GM23338 (cell line): ENCODE measurements at regions not wholly inside any gene's neighbourhood (a gene's known extent, or its start where the extent isn't known, plus 50 kb on each side); places are given as distances from the start of the nearest gene placed in this dataset.

Experiments
- ATAC-seq: fragments of 200-7000 bp; cut with Tn5 transposase; 3 replicates; pipeline ENCODE4 v1.9.1; 2020
- DNase-seq: peaks from one replicate; pipeline ENCODE4 v3.0.0-alpha.2; 2015; ENCODE audit warnings: low spot score
- H2AFZ ChIP-seq: fragments of 200-600 bp; sonication (generic); 2 replicates; pipeline ENCODE4 v1.8.0; 2016; ENCODE audit warnings: antibody characterized with exemption, mild to moderate bottlenecking, moderate library complexity
- H3F3A ChIP-seq: fragments of 200-600 bp; sonication (generic); replicated peaks from 2 replicates; pipeline ENCODE4 v1.8.0; 2017; ENCODE audit warnings: antibody characterized with exemption, mixed run types, low read depth
- H3K27ac ChIP-seq: fragments of 200-600 bp; sonication (generic); 2 replicates; pipeline ENCODE4 v1.6.1; 2016; ENCODE audit warnings: low read depth
- H3K27me3 ChIP-seq: fragments of 200-600 bp; sonication (generic); 2 replicates; pipeline ENCODE4 v1.8.0; 2016; ENCODE audit warnings: mild to moderate bottlenecking, mixed run types, moderate library complexity; ENCODE audit not compliant: insufficient read depth
- H3K36me3 ChIP-seq: fragments of 200-600 bp; sonication (generic); 2 replicates; pipeline ENCODE4 v1.8.0; 2016; ENCODE audit warnings: mild to moderate bottlenecking; ENCODE audit not compliant: insufficient read depth
- H3K4me1 ChIP-seq: fragments of 200-600 bp; sonication (generic); 2 replicates; pipeline ENCODE4 v1.8.0; 2016; ENCODE audit warnings: mild to moderate bottlenecking, moderate library complexity; ENCODE audit not compliant: insufficient read depth
- H3K4me2 ChIP-seq: fragments of 200-600 bp; sonication (generic); 2 replicates; pipeline ENCODE4 v1.7.1; 2017; ENCODE audit warnings: mixed run types
- H3K4me3 ChIP-seq: fragments of 200-600 bp; sonication (generic); 2 replicates; pipeline ENCODE4 v1.6.1; 2016; ENCODE audit warnings: mixed run types
- H3K79me2 ChIP-seq: fragments of 200-600 bp; sonication (generic); replicated peaks from 2 replicates; pipeline ENCODE4 v1.8.0; 2017; ENCODE audit warnings: mild to moderate bottlenecking; ENCODE audit not compliant: insufficient read depth
- H3K9me2 ChIP-seq: fragments of 200-600 bp; sonication (generic); 2 replicates; pipeline ENCODE4 v1.8.0; 2017; ENCODE audit not compliant: insufficient read depth
- H4K20me1 ChIP-seq: fragments of 200-600 bp; sonication (generic); replicated peaks from 2 replicates; pipeline ENCODE4 v1.8.0; 2017; ENCODE audit warnings: mild to moderate bottlenecking; ENCODE audit not compliant: insufficient read depth
- H3K27ac Mint-ChIP-seq: 2 replicates; pipeline ENCODE4 v1.8.0; 2020; ENCODE audit warnings: inconsistent platforms, mild to moderate bottlenecking, moderate library complexity, mixed read lengths
- H3K27me3 Mint-ChIP-seq: 3 replicates; pipeline ENCODE4 v1.8.0; 2022; ENCODE audit warnings: low read depth, mild to moderate bottlenecking, moderate library complexity, mixed read lengths, inconsistent platforms; ENCODE audit not compliant: insufficient read depth, poor library complexity
- H3K36me3 Mint-ChIP-seq: 3 replicates; pipeline ENCODE4 v1.8.0; 2021; ENCODE audit warnings: low read depth, mild to moderate bottlenecking, inconsistent platforms, moderate library complexity, mixed read lengths
- H3K4me1 Mint-ChIP-seq: 3 replicates; pipeline ENCODE4 v1.8.0; 2020; ENCODE audit warnings: mild to moderate bottlenecking, inconsistent platforms, mixed read lengths
- H3K4me3 Mint-ChIP-seq: 3 replicates; pipeline ENCODE4 v1.8.0; 2021; ENCODE audit warnings: moderate library complexity, mild to moderate bottlenecking, inconsistent platforms, mixed read lengths
- H3K9me3 Mint-ChIP-seq: 3 replicates; pipeline ENCODE4 v1.8.0; 2020; ENCODE audit warnings: moderate library complexity, mild to moderate bottlenecking, inconsistent platforms, mixed read lengths
- CREB1 ChIP-seq: fragments of 250-450 bp; sonication (Bioruptor Pico); IDR thresholded peaks from 2 replicates; pipeline ENCODE4 v1.5.0; 2020; ENCODE audit warnings: low read depth, mild to moderate bottlenecking, moderate library complexity
- ETS1 ChIP-seq: IDR thresholded peaks from 2 replicates; pipeline ENCODE4 v1.6.1; 2016; ENCODE audit warnings: antibody characterized with exemption
- EZH2 ChIP-seq: fragments of 200-600 bp; sonication (generic); IDR thresholded peaks from one replicate; pipeline ENCODE4 v1.8.0; 2017; ENCODE audit warnings: antibody characterized with exemption, mild to moderate bottlenecking, low read depth; ENCODE audit not compliant: unreplicated experiment
- JUNB ChIP-seq: IDR thresholded peaks from one replicate; pipeline ENCODE4 v1.6.1; 2016; ENCODE audit warnings: antibody characterized with exemption; ENCODE audit not compliant: unreplicated experiment
- NANOG ChIP-seq: IDR thresholded peaks from 2 replicates; pipeline ENCODE4 v1.6.1; 2016; ENCODE audit warnings: antibody characterized with exemption, borderline replicate concordance
- REST ChIP-seq: IDR thresholded peaks from one replicate; pipeline ENCODE4 v1.6.1; 2018; ENCODE audit warnings: antibody characterized with exemption; ENCODE audit not compliant: unreplicated experiment
- STAT1 ChIP-seq: IDR thresholded peaks from one replicate; pipeline ENCODE4 v1.6.1; 2016; ENCODE audit warnings: antibody characterized with exemption; ENCODE audit not compliant: unreplicated experiment
- ZNF114 ChIP-seq: fragments of 250-450 bp; sonication (Bioruptor Pico); IDR thresholded peaks from 2 replicates; pipeline ENCODE4 v1.5.0; 2020; ENCODE audit warnings: mild to moderate bottlenecking, moderate library complexity
- ZNF331 ChIP-seq: fragments of 250-450 bp; sonication (Bioruptor Pico); IDR thresholded peaks from 2 replicates; pipeline ENCODE4 v1.5.0; 2020; ENCODE audit warnings: low read depth, mild to moderate bottlenecking, moderate library complexity
- TF ChIP-seq, protein P1 (sequence below), 2 experiments: fragments of 200-600 bp in 1 of 2; sonication (generic) in 1 of 2; conservative IDR thresholded peaks; 2 replicates each; pipeline versions ENCODE4 v1.5.1 to v1.6.1; 2016 to 2017; ENCODE audit warnings: antibody characterized with exemption in 2 of 2, low read depth in 2 of 2, mild to moderate bottlenecking in 2 of 2, moderate library complexity in 1 of 2
- TF ChIP-seq, protein P2 (sequence below): fragments of 250-450 bp; sonication (Bioruptor Pico); IDR thresholded peaks from 2 replicates; pipeline ENCODE4 v1.5.0; 2020; ENCODE audit warnings: mild to moderate bottlenecking, moderate library complexity

- TF ChIP-seq REST (no peak), JUNB (no peak), NANOG (no peak), EZH2 (no peak)
- TF ChIP-seq, protein P1, sequence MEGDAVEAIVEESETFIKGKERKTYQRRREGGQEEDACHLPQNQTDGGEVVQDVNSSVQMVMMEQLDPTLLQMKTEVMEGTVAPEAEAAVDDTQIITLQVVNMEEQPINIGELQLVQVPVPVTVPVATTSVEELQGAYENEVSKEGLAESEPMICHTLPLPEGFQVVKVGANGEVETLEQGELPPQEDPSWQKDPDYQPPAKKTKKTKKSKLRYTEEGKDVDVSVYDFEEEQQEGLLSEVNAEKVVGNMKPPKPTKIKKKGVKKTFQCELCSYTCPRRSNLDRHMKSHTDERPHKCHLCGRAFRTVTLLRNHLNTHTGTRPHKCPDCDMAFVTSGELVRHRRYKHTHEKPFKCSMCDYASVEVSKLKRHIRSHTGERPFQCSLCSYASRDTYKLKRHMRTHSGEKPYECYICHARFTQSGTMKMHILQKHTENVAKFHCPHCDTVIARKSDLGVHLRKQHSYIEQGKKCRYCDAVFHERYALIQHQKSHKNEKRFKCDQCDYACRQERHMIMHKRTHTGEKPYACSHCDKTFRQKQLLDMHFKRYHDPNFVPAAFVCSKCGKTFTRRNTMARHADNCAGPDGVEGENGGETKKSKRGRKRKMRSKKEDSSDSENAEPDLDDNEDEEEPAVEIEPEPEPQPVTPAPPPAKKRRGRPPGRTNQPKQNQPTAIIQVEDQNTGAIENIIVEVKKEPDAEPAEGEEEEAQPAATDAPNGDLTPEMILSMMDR (conservative IDR thresholded peaks at IDR 0.05; ENCODE audit: low read depth in 2 of 2) = no peak
These were observed 164.6 kb upstream of the BCOR start (continued) for GRCh38 chrX:40262157-40263013.

DNA sequence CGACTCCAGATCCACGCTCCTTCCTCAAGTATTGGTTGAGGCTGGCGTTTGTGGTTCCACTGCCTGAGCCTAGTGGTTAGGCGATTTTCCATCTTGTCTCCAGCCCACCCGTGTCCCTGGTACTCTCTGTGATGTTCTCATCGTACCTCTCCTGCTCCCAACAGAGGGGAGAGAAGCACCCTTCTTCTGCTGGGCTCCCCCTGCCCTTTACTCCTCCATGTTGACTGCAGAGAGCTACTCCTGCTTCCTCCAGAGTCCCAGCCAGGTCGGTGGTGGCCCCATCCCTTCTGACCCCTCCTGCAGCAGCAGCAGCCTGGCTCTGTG is 164.0 kb upstream of the BCOR start:
- Histone ChIP-seq H2AFZ (no peak overlapping the region), H3K36me3 (no peaks in the 10 kb centered on the region), H3K4me3 (no peak overlapping the region), H3F3A (no peaks in the 10 kb centered on the region), H3K79me2 (no peaks in the 10 kb centered on the region), H3K27me3 (peaks cover 8% of the 10 kb centered on the region; the same call in 1 of the 2 replicates), H3K4me1 (no peaks in the 10 kb centered on the region; the same call in 1 of the 2 replicates), H3K4me2 (no peak overlapping the region), H4K20me1 (no peaks in the 10 kb centered on the region), H3K9me2 (no peaks in the 10 kb centered on the region), H3K27ac (no peak overlapping the region)
- Mint-ChIP-seq H3K4me1 (peaks cover 3% of the 10 kb centered on the region), H3K27me3 (peaks cover 4% of the 10 kb centered on the region), H3K4me3 (no peak overlapping the region), H3K27ac (no peak overlapping the region), H3K9me3 (no peaks in the 10 kb centered on the region; the same call in 2 of the 3 replicates), H3K36me3 (no peaks in the 10 kb centered on the region)
- no peak for ATAC-seq
- DNase-seq = no peak
- TF ChIP-seq ZNF331 (CRISPR knock-in tag) (no peak), STAT1 (no peak), CREB1 (no peak), EZH2 (no peak), JUNB (no peak), ETS1 (no peak), ZNF114 (CRISPR knock-in tag) (no peak)
- TF ChIP-seq, protein P2, sequence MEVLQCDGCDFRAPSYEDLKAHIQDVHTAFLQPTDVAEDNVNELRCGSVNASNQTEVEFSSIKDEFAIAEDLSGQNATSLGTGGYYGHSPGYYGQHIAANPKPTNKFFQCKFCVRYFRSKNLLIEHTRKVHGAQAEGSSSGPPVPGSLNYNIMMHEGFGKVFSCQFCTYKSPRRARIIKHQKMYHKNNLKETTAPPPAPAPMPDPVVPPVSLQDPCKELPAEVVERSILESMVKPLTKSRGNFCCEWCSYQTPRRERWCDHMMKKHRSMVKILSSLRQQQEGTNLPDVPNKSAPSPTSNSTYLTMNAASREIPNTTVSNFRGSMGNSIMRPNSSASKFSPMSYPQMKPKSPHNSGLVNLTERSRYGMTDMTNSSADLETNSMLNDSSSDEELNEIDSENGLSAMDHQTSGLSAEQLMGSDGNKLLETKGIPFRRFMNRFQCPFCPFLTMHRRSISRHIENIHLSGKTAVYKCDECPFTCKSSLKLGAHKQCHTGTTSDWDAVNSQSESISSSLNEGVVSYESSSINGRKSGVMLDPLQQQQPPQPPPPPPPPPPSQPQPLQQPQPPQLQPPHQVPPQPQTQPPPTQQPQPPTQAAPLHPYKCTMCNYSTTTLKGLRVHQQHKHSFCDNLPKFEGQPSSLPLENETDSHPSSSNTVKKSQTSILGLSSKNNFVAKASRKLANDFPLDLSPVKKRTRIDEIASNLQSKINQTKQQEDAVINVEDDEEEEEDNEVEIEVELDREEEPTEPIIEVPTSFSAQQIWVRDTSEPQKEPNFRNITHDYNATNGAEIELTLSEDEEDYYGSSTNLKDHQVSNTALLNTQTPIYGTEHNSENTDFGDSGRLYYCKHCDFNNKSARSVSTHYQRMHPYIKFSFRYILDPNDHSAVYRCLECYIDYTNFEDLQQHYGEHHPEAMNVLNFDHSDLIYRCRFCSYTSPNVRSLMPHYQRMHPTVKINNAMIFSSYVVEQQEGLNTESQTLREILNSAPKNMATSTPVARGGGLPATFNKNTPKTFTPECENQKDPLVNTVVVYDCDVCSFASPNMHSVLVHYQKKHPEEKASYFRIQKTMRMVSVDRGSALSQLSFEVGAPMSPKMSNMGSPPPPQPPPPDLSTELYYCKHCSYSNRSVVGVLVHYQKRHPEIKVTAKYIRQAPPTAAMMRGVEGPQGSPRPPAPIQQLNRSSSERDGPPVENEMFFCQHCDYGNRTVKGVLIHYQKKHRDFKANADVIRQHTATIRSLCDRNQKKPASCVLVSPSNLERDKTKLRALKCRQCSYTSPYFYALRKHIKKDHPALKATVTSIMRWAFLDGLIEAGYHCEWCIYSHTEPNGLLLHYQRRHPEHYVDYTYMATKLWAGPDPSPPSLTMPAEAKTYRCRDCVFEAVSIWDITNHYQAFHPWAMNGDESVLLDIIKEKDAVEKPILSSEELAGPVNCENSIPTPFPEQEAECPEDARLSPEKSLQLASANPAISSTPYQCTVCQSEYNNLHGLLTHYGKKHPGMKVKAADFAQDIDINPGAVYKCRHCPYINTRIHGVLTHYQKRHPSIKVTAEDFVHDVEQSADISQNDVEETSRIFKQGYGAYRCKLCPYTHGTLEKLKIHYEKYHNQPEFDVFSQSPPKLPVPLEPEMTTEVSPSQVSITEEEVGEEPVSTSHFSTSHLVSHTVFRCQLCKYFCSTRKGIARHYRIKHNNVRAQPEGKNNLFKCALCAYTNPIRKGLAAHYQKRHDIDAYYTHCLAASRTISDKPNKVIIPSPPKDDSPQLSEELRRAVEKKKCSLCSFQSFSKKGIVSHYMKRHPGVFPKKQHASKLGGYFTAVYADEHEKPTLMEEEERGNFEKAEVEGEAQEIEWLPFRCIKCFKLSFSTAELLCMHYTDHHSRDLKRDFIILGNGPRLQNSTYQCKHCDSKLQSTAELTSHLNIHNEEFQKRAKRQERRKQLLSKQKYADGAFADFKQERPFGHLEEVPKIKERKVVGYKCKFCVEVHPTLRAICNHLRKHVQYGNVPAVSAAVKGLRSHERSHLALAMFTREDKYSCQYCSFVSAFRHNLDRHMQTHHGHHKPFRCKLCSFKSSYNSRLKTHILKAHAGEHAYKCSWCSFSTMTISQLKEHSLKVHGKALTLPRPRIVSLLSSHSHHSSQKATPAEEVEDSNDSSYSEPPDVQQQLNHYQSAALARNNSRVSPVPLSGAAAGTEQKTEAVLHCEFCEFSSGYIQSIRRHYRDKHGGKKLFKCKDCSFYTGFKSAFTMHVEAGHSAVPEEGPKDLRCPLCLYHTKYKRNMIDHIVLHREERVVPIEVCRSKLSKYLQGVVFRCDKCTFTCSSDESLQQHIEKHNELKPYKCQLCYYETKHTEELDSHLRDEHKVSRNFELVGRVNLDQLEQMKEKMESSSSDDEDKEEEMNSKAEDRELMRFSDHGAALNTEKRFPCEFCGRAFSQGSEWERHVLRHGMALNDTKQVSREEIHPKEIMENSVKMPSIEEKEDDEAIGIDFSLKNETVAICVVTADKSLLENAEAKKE (CRISPR knock-in tag) = no peak
